ENCODE measurements at regions not wholly inside any gene's neighbourhood (a gene's known extent, or its start where the extent isn't known, plus 50 kb on each side); places are given as distances from the start of the nearest gene placed in this dataset.

DNA sequence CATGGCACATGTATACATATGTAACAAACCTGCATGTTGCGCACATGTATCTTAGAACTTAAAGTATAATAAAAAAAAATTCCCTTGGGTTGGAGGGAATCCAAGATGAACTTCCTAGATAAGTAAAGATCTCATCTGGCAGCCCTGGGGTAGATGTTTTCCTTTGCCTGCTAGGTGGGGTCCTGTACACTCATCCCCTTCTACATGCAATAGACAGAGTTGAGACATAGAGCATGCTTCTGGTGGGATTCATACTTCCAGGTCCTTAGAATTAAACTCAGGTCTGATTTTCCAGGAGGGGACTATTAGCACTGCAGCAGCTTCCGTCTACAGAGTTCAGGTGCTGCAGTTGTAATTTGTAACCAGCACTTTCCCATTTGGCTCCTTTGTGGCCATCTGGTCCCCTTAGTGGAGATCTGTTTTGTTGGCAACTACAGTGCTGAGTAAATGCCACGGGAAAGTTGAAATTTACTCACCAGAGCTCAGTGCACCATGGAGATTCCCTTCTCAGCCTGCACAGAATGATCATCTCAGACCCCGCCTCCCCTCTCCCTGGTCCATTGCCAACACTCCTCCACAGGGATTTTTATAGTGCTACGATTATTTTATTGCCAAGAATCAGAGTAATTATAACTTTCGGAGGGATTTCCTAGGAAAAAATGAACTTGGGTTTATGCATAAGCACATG, 220.1 kb upstream of the E2F8 start:
- no peak for DNase-seq

DNA sequence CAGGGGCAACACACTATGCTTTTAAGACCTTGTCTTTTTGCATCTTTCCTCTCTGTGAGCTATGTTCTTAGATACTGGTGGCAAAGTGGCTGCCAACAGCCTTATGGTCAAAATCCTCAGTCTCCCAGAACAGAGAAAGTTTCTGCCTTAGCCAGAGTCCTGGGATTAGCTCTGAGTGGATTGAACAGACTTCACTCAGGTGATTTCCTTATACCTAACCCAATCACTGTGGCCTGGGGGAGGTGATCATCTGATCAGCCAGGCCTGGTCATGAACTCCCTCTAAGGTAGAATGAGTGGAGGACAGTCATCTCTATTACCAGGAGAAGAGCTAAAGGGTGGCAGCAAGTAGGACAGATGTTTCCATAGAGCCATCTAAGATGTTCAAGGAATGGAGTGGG, 218.5 kb upstream of the E2F8 start:
- DNase-seq = no peak

- no peak for DNase-seq
These were observed 218.0 kb upstream of the E2F8 start for GRCh38 chr11:19458721-19459120.

- DNase-seq = no peak
These were observed 217.5 kb upstream of the E2F8 start for GRCh38 chr11:19458231-19458630.

DNA sequence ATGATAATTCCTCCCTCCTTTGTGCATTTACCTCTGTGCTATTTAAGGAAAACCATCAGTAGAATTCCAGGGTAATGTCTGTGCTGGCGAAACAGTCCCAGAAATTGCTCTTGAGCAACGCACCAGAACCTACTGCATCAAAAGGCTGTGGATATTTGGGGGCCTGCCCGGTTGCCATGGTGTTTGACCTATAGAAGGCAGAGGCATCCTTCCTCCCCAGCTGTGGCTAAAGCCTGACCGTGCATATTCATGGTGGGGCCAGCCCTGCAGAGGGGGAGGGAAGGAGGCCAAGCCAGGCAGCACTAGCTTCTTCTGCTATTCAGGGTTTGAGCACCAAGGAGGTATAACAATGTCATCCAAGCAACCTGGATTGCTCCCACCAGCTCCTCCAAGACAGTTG, 215.0 kb upstream of the E2F8 start:
- no peak for DNase-seq

DNA sequence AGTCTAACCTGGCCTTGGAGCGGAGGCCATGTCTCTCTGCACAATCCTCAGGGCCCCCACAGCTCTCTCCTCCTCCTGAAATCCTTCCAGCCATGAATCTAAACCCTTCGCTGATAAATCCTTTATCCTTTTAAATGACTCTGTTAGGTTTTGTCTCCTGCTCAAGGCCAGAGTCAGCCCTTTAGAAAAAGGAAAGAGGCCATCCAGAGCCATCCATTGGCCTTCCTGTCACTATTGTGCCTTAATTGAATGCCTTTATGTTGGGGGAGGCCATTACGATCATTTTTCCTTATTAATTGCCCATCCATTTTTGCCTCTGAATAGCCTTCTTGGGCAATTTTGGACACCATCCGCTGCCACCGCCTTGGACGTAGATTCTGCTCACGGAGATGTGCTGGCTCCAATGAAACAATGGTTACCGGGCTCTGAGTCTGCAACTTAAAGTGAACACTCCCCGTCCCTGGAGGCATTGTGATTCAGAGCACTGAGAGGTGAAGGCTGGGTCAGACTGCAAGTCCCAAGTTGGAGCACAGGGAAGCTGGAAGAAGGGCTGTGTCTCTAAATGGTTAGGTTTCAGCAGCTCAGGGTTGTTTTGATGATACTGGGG, 213.0 kb upstream of the E2F8 start:
- DNase-seq = no peak

DNA sequence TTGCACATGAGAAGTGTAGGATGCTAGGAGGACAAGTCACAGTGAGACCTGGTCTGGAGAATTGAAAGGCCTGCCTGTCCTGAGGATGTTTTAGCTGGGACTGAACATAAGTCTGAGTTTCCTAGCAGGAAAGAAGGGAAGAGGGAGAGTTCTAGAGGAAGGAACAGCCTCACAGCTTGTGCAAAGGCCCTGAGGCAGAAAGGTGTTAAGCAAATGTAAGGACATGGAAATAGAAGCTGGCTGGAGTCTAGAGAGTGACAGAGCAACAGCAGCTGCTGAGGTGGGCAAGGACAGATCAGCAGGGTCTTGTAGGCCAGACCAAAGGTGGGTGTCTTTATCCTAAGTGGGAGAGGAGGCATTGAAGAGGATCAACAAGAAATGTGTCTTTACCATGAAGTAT, 210.9 kb upstream of the E2F8 start:
- no peak for DNase-seq

DNA sequence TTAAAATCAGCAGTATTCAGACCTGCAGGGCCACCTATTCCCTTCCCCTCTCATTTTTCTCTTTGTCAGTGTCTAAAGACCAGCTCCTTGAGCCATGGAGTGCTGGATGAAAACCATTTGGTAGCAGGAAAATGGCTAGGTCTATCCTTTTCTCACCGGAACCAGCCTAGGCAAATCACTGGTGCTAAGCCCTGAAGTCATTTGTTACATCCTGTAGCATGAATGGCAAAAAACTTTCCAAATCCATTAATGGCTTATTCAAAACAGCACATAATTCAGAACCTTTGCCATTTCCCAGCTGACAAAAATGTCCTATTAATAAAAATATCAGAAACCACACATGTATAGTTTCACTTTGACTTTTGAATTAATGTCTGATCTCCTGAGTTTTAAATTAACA, 209.5 kb upstream of the E2F8 start:
- no peak for DNase-seq

DNA sequence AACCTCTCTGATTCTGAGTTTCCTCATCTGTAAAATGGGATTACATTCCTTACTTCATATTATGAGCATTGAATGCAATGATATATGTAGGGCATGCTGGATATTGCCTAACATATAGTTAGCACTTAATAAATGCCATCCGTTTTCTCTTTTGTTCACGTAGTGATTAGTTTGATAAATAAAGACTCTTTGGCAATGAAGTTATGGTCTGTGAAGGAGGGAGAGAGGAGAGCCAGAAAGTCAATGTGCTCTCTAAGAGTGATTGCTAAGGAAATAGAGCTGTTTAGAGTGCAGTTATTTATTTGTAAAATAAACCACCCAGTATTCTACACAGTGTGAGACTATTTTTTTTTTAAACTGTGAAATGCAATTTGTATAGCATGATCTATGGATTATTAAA, 207.9 kb upstream of the E2F8 start:
- DNase-seq = no peak

DNA sequence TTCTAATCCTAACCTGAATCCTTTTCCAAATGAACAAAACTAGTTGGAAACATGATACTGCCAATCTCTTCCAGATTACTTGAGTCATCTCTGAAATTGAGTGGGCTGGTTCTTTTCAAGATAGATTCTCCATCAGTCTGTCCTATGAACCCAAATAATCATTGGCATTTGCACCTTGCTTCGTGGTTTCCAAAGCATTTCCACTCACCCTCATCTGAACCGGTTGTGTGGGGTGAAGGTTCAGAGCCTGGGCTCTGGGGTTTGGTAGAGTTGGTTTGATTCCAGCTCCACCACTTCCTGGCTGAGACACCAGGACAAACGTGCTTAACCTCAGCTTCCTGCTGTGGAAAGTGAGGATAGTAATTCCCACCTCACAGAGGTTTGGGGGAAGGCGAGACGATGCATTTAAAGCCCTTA, 206.4 kb upstream of the E2F8 start:
- no peak for DNase-seq

DNA sequence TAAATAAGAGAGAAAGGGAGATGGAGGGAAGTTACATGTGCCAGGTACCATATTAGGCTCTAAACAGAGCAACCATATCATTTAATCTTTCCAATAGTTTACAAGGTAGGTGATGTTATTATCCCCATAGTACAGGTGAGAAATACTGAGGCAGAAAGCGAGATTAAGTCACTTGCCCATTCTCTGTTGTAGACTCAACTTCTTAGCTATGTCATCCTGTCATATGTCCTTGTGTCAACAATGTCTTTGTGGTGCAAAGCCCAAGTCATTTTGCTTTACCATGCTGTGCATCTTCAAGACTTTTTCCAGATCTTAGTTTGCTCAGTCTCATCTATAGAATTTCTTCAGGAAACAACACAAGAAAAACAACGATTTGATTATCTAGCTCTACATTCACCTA, 205.0 kb upstream of the E2F8 start:
- no peak for DNase-seq

DNA sequence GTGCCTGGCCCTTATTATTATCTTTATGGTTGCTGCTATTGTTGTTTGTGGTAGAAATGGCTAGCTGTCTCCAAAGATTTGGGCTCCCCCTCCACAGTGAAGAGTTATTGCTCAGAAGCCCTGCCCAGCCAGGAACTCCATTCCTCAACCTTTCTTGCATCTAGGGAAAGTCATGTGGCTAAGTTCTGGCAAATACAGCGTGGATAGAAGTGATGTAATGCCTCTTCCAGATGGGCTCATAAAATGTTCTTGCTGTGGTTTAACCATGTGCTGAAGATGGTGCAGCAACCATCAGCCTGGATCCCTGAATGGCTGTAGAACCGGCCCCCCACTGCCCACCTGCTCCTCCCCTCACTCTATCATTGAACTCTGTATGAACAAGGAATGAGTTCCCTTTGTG, 203.5 kb upstream of the E2F8 start:
- no peak for DNase-seq

GRCh38 chr11:19442554-19442910, 201.8 kb upstream of the E2F8 start:
- no peak for DNase-seq

DNA sequence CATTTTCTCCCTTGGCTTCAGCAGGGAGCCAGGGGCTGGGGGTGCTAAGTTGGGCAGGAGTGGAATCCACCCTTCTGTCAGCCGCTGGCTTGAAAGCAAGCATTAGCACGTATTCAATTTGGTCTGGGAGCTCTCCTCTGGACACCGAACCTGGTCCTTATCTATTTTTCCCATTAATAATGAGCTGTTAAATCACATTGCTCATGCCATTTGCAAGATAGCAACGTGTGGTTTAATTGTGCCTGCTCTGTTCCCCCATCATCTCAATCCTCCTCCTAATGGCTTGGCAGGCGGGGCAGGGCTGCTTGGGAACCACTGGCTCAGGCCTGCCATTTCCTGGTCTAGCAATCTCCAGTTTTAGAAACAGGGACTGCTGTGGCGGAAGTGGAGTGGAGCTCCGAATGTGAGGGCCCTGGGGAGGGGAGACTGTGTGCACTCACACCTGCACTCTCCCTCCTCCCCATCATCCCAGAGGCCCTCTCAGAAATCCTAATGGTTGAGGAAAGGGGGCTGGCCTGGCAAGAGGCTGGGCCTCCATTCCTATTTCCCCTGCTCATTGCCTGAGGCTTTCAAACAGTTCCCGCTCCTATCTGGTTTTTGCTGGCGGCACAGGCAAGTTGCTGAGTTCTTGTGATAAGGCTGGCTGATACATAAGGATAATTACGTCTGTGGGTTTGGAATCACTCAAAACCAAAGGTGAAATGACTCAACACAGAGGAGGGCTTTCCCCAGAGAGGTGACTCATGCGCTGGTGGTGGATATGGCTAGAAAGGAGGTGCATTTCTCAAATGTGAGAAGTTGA, 201.2 kb upstream of the E2F8 start:
- no peak for DNase-seq

GRCh38 chr11:19441288-19441687, 200.5 kb upstream of the E2F8 start:
- DNase-seq = no peak

DNA sequence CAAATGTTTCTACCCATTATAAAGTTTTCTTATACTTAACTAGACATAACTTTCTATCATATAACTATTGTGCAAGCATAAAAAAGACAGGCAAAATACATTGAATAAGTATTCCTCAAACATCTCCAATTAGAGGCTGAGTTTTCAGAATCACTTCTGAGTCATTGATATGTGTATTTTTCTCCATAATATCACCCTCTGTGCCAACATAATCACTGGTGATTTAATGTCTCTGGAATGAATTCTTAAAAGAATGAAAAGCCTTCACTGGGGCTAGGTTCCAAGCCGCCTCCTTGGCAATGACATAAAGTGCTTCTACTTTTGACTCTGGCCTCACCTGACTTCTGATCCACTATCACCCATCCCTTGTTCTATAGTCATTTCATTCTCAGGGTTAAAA, 197.0 kb upstream of the E2F8 start:
- no peak for DNase-seq

- no peak for DNase-seq
These were observed 196.2 kb upstream of the E2F8 start for GRCh38 chr11:19436932-19437331.

DNA sequence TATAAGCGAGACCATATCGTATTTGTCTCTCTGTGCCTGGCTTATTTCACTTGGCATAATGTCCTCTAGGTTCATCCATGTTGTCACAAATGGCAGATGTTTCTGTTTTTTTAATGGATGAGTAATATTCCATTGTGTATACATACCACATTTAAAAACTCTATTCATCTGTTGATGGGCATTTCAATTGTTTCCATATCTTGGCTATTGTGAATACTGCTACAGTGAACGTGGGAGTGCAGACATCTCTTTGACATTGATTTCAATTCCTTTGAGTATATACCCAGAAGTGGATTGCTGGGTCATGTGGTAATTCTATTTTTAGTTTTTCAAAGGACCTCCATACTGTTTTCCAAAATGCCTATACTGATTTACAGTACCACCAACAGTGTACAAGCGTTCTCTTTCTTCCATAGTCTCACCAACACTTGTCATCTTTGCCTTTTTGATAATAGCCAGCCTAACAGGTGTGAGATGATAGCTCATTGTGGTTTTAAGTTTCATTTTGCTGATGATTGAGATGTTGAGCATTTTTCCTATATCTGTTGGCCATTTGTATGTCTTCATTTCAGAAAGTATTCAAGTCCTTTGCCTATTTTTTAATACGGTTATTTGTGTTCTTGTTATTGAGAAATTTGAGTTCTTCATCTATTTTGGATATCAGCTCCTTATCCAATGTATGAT, 194.7 kb upstream of the E2F8 start:
- DNase-seq = no peak

DNA sequence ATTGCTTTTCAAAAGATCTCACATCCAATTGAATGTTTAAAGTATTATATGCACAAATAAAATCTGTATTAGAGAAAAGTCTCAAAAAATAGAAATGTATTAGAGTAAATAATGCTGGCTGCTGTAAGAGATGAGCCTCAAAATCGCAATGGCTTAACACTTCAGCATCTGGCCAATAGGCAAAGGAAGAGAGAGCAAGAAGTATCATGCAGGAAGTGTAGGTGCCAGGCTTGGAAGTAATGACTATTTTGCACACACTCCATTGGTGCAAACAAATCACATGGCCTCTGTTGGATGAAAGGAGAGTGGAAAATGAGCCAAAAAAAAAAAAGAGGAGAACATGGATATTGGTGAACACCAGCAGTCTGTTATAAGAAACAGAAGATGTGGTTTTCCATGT, 193.0 kb upstream of the E2F8 start:
- DNase-seq = no peak

- no peak for DNase-seq
These were observed 192.6 kb upstream of the E2F8 start for GRCh38 chr11:19433367-19433766.

- no peak for DNase-seq
These were observed 191.8 kb upstream of the E2F8 start for GRCh38 chr11:19432370-19433061.

DNA sequence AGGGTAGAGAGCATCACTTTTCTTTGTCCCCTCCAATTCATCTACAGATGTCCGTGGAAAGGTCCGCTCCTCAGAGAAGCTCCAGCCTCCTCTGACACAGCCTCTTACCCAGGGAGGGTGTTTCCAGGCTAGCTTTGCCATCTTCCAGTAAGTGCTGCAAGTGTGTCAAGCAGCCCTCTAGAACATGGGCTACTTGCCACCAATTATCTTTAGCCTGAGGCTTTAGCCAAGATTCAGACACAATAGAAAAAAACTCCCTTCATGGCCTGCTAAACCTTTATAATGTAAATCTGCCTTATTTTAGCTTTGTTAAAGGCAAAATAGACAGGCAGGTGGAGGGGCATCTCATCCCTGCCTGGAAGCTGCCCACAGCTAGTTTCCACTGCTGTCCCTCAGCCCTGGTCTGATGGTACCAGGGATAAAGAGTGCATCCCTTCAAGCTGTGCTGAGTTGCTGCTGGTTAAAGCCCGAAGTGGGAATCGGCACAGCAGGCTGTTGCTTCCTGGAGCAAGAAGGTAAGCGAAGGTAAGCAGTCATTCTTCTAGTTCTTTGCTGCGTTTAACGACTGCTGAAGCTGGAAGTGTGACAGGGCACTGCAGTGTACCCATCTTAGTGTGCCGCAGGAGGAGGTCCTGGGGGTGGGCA, 190.1 kb upstream of the E2F8 start:
- DNase-seq = no peak

DNA sequence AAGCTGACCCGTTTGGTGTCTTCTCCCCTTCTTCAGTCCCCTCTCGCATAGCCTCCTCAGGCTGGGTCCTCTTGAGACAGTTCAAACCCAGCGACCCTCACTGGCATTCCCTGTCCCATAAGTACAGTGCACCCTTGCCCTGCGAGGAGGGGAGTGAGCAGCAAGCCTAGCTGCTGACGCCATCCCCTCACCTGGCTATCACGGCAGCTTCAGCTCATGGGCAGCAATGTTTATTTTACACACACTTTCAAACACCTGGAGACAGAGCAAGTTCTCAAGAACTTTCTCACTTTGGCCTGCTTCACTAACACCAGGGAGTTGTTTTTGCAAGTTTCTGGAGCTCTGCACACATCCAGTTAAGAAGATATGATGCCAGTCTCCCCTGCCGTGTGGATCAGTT, 189.6 kb upstream of the E2F8 start:
- no peak for DNase-seq
